GM18502 (cell line): ENCODE measurements at regions not wholly inside any gene's neighbourhood (a gene's known extent, or its start where the extent isn't known, plus 50 kb on each side); places are given as distances from the start of the nearest gene placed in this dataset.
"Not testable (repeated sequence)": the region's sequence is repeated elsewhere in the genome, so short reads cannot be mapped to it uniquely, and the experiment has no call there.

Experiments
- ATAC-seq: cut with Tn5 transposase; IDR thresholded peaks from one replicate; pipeline ENCODE4 v1.9.1; 2021; ENCODE audit warnings: mild to moderate bottlenecking; ENCODE audit not compliant: unreplicated experiment, poor library complexity

DNA sequence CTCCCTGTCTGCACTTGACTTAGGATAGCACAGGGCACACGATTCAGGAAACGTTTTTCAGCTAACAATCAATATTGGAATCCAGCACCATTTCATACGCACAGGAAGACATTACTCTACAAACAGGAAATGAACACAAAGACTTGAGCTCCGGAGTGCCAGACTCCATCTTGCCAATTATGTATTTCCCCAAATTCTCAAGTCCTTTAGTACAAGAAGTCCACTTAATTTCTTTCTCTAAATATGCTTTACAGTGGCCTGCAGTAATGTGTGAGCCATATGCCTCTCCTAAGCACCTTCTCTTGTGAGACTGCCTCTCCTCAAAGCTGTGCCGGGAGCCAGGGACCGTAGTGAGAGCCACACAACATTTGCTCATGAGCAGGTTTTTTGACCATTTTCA, 168.2 kb downstream of the THBS2 start:
- ATAC-seq, result no peak

DNA sequence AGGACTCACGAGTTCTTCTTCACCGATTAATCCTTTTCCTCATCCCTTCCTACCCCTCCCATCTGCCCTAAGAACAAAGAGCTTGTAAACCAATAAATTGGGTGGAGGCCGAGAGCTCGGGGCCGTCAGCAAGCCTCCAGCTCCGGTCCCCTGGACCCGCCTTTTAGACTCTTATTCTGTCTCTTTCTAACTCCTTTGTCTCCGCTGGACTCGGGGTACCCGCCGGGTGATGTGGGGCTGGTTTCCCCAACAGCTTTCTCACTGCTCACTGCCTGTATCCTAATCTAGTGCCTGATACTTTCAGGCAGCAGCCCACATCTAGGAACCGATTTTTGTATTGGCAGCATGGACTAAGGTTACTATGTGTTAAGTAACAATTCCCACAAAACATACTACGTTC, 169.1 kb downstream of the THBS2 start:
- ATAC-seq, result not testable (repeated sequence)

DNA sequence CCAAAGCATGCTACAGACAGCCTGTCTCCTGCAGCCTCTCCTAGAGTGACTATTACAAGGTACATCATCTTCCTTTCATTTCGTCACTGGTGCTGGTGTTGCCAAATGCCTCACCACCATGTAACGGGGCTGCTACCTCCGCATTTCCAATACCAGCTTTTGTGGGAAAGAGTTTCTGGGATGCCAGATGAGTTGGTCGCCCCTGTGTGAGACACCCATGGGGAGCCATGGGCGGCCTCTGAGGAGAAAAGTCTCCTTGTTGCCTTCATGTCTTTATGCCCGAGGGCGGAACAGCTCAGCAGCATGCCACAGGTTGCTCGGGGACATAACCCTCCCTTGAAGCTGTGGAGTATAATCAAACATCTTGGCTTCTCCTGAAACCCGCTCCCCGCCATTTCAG, 169.6 kb downstream of the THBS2 start:
- ATAC-seq, result no peak

- no peak for ATAC-seq
Observed at GRCh38 chr6:169083508-169083874, 170.2 kb downstream of the THBS2 start.

GRCh38 chr6:169082817-169083507, 170.7 kb downstream of the THBS2 start:
- ATAC-seq, result no peak

DNA sequence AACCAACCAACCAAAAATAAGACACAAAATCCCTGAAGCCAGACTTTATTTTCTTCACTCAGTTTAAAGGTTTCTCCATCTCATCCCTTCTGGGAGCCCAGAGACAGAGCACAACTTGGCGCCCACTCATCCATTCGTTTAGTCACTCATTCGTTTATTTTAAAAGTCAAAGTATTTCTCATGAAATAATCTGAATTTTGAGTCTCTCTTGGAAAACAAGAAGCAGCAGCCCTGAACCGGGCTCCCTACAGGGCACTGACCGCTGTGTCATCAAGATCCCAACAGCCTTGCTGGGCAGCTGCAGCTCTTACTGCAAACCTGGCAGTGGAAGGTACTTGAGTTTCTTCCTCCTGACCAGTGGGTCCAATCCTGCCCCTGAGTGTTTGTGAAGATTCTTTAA, 171.6 kb downstream of the THBS2 start:
- ATAC-seq, result no peak

- ATAC-seq, result no peak
Observed at GRCh38 chr6:169081248-169081647, 172.4 kb downstream of the THBS2 start.

DNA sequence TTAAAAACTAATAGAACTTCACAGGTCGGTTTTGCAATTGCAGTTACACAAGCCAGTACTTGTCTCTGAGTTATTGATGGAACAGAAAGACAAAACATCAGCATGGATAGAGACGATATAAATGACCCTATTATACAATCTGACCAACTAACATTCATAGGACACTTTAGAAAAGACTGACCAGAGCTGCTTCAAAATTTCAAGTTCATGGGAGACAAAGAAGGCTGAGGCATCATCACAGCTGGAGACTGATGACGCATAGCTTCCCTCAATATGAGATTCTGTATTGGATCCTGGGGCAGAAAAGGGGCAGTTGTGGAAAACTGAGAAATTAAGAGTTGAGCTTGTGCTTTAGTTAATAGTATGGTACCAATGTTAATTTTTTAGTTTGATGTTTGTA, 174.0 kb downstream of the THBS2 start:
- no peak for ATAC-seq

DNA sequence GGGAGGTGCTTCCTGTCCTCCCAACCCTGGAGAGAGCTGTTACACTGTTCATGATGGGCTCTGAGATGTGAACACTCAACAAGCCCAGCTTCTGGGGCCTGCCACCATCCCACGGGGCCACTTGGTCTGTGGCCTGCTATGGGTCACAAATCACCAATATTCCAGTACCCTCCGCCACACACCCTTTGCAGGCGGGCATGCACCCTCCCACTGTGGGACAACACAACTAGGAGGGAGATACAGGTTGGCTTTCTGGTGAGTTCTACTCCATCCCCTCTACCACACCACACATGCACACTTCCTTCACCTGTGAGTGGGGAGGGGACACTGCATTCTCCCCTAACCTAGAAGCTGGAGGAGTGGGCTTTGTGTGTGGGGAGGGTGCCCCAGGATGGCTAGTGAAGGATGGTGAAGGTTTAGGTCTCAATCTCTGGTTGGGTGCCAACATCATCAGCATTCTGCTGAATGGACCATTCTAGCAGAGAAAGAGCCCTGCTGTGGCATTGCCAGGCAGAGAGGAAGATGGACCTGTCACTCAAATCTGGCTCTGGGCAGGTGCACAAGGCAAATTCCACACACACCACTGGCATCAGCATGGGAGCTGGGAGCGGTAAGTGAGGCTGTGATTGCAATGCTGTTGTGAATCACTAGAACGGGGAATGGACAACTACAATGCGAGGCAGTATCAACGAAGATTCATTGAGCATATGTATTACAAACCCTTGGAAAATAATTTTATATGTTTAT, 175.1 kb downstream of the THBS2 start:
- no peak for ATAC-seq

GRCh38 chr6:169075915-169076654, 177.6 kb downstream of the THBS2 start:
- ATAC-seq, result no peak

DNA sequence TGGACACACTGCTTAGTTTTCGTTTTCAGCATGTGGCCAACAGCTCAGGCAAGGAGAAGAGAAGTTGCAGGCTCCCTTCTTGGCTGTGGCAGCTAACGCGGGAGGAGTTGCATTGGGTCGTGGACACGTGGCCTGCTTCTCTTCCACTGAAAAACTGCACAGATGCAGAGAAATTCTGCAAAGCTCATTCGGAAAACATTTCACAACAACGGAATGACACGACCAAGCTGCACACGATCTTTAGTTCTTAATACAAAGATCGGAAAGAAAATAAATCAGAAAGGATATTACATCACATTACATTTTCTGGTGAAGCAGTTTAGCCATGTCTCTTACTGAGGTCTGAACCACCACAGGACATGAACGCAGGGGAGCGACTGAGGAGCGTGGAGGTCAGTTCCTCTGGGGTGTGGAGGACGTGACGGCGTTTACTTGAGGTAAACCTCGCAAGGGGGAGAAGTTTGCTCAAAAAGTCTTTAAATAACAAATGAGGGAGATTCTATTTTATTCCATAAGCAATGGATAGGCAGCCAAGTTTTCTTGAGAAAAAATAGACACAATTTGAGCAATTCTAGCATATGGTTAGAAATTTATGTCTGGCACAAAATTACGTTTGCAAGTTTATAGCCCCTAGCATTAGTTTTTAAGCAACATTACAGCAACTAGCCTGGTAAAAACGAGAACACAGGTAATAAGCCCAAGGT, 178.3 kb downstream of the THBS2 start:
- ATAC-seq, result no peak

GRCh38 chr6:169074526-169074925, 179.1 kb downstream of the THBS2 start:
- ATAC-seq, result no peak

- ATAC-seq, result no peak
Observed at GRCh38 chr6:169073311-169073710, 180.3 kb downstream of the THBS2 start.

DNA sequence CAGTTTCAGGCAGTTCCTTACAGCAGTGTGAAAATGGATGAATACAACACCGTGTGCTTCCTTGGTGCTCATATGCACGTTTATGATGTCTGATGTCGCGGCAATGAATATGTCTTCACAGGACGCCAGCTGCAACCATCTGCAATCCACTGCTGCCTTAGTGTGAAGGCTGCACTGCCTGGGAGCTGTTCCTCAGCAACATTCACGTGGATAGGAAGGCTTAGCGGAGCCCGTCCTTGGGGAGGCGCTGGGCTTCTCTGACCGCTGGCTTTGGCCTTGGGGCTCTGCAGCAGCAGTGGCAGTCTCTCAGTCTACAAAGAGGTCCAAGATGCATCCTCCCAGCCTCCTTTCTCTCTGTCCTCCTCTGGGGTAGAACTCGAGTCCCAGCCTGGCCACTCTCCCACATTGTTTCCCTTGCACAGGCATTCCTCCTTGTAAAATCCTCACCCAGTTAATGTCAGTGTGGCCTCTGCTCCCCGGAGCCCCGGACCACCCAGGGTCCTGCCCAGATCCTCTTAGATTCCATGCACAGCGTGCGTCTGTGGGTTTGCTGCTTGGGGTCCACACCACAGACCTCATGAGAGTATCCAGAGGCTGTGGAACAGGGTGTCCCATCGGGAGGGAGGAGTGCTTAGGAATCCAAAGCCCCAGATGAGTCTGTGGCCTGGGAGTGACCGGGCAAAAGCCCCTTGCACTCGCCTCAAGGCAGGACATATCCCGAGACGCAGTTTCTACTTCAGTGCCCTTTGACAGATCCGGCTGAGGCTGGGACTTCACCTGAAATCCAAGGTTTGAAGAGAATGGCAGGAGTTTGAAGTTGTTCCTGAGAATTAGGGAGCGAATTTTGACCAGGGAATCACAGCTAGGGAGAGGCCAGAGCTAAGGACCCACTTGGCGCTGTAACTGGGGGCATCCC, 181.3 kb downstream of the THBS2 start:
- no peak for ATAC-seq

- no peak for ATAC-seq
Observed at GRCh38 chr6:169071394-169071793, 182.3 kb downstream of the THBS2 start.

DNA sequence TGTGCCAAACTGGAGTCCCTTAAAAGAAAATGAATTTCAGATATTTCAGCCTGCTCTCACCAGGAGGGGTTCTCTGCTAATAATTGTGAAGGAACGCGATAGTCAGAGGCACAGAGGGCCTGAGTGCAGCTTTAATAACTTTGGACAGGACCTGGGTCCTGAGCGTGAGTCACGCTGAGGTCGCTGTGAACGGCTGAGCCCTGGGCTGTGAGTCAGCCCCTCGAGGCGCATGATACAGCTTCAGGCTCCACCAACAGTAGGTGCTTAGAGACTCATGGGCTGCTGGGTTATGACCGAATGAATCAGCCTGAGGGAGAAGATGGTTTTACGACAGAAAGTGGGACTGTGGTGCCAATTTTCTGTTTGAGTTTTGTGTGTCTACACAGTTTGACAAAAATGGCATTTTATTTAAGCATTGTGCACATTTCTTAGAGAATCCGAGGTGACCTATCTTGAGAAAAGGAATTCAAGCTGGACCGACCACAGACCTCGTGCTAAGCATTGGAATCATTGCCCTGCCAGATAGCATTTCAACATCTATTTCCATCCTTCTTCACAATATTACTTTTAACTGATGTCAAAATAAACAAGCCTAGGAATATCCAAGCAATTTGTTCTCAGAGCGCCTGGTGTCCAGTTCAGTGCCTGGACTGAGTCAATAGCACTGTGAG, 183.0 kb downstream of the THBS2 start:
- ATAC-seq, result no peak

DNA sequence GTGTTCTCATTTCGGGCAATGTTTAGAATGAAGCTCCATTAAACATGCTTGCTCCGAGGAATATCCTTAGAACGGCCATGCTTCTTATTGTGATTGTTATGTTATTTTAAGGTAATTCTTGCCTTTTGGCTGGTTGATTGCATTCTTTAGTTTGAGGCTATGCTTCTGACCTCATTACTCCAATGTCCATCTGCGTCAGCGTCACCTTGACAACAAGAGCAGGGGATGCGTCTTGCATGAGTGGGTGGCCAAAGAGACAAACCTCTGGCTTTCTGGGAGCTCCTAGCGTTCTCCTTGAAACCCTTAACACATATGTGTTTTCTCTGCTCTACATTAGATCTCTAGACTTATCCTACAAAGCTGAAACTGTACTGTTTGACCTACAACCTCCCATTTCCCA, 184.3 kb downstream of the THBS2 start:
- no peak for ATAC-seq

GRCh38 chr6:169064194-169064593, 189.5 kb downstream of the THBS2 start:
- no peak for ATAC-seq

DNA sequence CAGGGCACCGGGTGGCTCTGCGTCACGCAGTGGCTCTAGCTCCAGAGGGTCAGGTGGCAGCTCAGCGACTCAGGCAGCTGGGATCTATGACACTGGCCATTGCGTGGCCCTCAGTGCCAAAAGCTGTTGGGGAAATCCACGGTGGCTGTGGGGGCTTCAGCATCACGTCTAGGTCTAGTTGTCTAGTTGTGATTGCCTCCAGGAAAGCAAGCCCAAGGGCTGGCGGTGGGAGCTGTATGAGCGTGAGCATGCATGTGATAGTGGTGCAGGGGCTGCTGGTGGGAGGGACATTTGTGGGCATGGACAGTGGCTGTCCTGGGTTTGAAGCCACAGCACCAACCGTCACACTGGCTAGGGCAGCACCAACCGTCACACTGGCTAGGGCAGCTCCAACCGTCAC, 191.4 kb downstream of the THBS2 start:
- no peak for ATAC-seq
